Stimulated activated CD8-positive, alpha-beta memory T cell treated with anti-CD3 and anti-CD28 coated beads, Interleukin-15, amount 100 ng/mL, for 48 hours (primary cell): ENCODE measurements at regions not wholly inside any gene's neighbourhood (a gene's known extent, or its start where the extent isn't known, plus 50 kb on each side); places are given as distances from the start of the nearest gene placed in this dataset.
"Not testable (repeated sequence)": the region's sequence is repeated elsewhere in the genome, so short reads cannot be mapped to it uniquely, and the experiment has no call there.

Experiments used
- DNase-seq, 2 donors: peaks; one replicate each; pipeline ENCODE4 v3.0.0-alpha.2; 2020; ENCODE audit warnings: low read depth in 2 of 2

GRCh38 chr1:54474310-54475251, 68.4 kb upstream of the SSBP3 start:
- DNase-seq, result no peak

GRCh38 chr1:54471588-54471987, 65.4 kb upstream of the SSBP3 start:
- DNase-seq, result no peak

- not testable (repeated sequence) for DNase-seq
These were observed 63.2 kb upstream of the SSBP3 start for GRCh38 chr1:54469444-54469843.

GRCh38 chr1:54468288-54469084, 62.3 kb upstream of the SSBP3 start:
- not testable (repeated sequence) for DNase-seq

- DNase-seq, result no peak
These were observed 59.2 kb upstream of the SSBP3 start for GRCh38 chr1:54465351-54465811.

- DNase-seq, result no peak
These were observed 58.4 kb upstream of the SSBP3 start for GRCh38 chr1:54464477-54465146.

GRCh38 chr1:54464031-54464476, 57.9 kb upstream of the SSBP3 start:
- peak in 1 of 2 donors; percentile 38 for DNase-seq

- no peak for DNase-seq
These were observed 57.3 kb upstream of the SSBP3 start for GRCh38 chr1:54463259-54464030.

- no peak for DNase-seq
These were observed 56.5 kb upstream of the SSBP3 start for GRCh38 chr1:54462597-54463258.

- no peak for DNase-seq
These were observed 55.8 kb upstream of the SSBP3 start for GRCh38 chr1:54461731-54462596.

GRCh38 chr1:54460861-54461387, 54.7 kb upstream of the SSBP3 start:
- no peak for DNase-seq

GRCh38 chr1:54460351-54460750, 54.2 kb upstream of the SSBP3 start:
- no peak for DNase-seq

- no peak for DNase-seq
These were observed 53.6 kb upstream of the SSBP3 start for GRCh38 chr1:54459726-54460191.

GRCh38 chr1:54459140-54459539, 52.9 kb upstream of the SSBP3 start:
- DNase-seq, result no peak

- no peak for DNase-seq
These were observed 50.8 kb upstream of the SSBP3 start for GRCh38 chr1:54456921-54457529.

GRCh38 chr1:54456361-54456760, 50.2 kb upstream of the SSBP3 start:
- DNase-seq, result no peak
